ENCODE measurements at regions not wholly inside any gene's neighbourhood (a gene's known extent, or its start where the extent isn't known, plus 50 kb on each side); places are given as distances from the start of the nearest gene placed in this dataset.

DNA sequence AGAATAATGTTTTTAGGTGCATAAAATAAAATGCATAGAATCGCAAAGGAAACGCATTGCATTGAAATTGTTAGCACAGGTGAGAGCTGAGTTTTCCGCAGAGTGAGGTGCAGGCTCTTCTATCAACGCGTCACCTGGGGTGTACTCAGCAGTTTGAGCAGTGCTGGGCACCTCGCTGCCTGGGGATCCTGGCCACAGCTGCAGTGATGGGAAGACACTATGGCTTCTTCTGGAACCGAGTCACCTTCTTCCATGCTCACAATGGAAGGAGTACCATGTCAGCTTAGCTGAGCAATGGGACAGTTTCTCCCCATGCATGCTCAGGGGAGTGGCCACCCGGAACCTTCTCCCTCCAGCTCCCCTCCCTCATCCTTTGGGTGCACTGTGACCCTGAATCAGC is 95.4 kb upstream of the OTOS start:
- H3K4ac ChIP-seq (replicated peaks; ENCODE audit: insufficient read length, low read depth, low read length), result no peak overlapping the region
- no peaks in the 10 kb centered on the region for H3K36me3 ChIP-seq (ENCODE audit: control insufficient read depth in 2 of 4, insufficient read depth in 4 of 4, low read length in 3 of 4)
- peaks cover 0 to 2% (median 0%) of the 10 kb centered on the region in 4 experiments; a peak in 3 of 7 replicates for H3K27me3 ChIP-seq (replicated peaks in 1 of 4; ENCODE audit: control insufficient read depth in 3 of 4, extremely low read depth in 1 of 4, insufficient read depth in 3 of 4, low read length in 3 of 4)
- WGBS, 2 experiments (ENCODE audit: extremely low coverage in 1 of 2, insufficient coverage in 1 of 2, insufficient read length in 1 of 2, insufficient replicate concordance in 2 of 2, low coverage in 1 of 2, low lambda C conversion rate in 2 of 2, missing lambda C conversion rate in 1 of 2), result 93% methylated on average over 8 of the region's 8 CpGs; no CpG with 5 or more reads in 1 of the 2 experiments
- H2BK12ac ChIP-seq (ENCODE audit: low read depth, low read length), result no peak overlapping the region
- DNase-seq (ENCODE audit: low read depth in 1 of 2, low spot score in 2 of 2) (no peak), FAIRE-seq (no peak)
- peaks cover 0 to 6% (median 2%) of the 10 kb centered on the region in 4 experiments; a peak in 5 of 7 replicates for H3K4me1 ChIP-seq (replicated peaks in 1 of 4; ENCODE audit: control insufficient read depth in 3 of 4, insufficient read depth in 4 of 4, low read length in 3 of 4)
- no peak overlapping the region for H2AFZ ChIP-seq (ENCODE audit: low read length)
- H3K14ac ChIP-seq (ENCODE audit: insufficient read length), result no peak overlapping the region
- no peak overlapping the region for H3K56ac ChIP-seq (replicated peaks; ENCODE audit: insufficient read length, low read depth, low read length)
- H2BK120ac ChIP-seq (replicated peaks; ENCODE audit: low read depth, low read length), result no peak overlapping the region
- no peak overlapping the region for H2BK20ac ChIP-seq (ENCODE audit: low read length)
- H4K5ac ChIP-seq (ENCODE audit: insufficient read length, low read depth, low read length), result no peak overlapping the region
- no peak overlapping the region for H3K9ac ChIP-seq (replicated peaks in 1 of 4; ENCODE audit: extremely low read depth in 1 of 4, low read depth in 3 of 4, low read length in 3 of 4)
- no peak overlapping the region for H3K4me2 ChIP-seq (ENCODE audit: insufficient read depth in 1 of 2, low read depth in 2 of 2, low read length in 2 of 2)
- H3K79me2 ChIP-seq (ENCODE audit: control insufficient read depth in 1 of 2, insufficient read depth in 2 of 2, low read length in 2 of 2), result no peaks in the 10 kb centered on the region
- no peak overlapping the region for H3K18ac ChIP-seq (ENCODE audit: extremely low read depth, low read length)
- peaks cover 5% of the 10 kb centered on the region; the same call in 1 of the 2 replicates for H3K23me2 ChIP-seq (ENCODE audit: low read depth, low read length)
- TF ChIP-seq SIRT6 (IDR thresholded peaks at IDR 0.05; ENCODE audit: low read length), result no peak
- TF ChIP-seq CBX8 (IDR thresholded peaks at IDR 0.05; ENCODE audit: borderline replicate concordance, low read depth, low read length), result no peak
- TF ChIP-seq, protein P1, sequence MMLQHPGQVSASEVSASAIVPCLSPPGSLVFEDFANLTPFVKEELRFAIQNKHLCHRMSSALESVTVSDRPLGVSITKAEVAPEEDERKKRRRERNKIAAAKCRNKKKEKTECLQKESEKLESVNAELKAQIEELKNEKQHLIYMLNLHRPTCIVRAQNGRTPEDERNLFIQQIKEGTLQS (IDR thresholded peaks at IDR 0.05; ENCODE audit: insufficient read depth, low read depth, low read length), result no peak
- TF ChIP-seq RNF2 (IDR thresholded peaks at IDR 0.05; ENCODE audit: borderline replicate concordance, low read depth, low read length, missing control alignments, poor library complexity, severe bottlenecking), result no peak
- no peak for TF ChIP-seq POU5F1 (IDR thresholded peaks at IDR 0.05; ENCODE audit: low read depth, low read length)
- TF ChIP-seq RBBP5 (IDR thresholded peaks at IDR 0.05; ENCODE audit: borderline replicate concordance, low read depth, low read length), result no peak
- TF ChIP-seq EZH2 (IDR thresholded peaks at IDR 0.05; ENCODE audit: low read depth, low read length, severe bottlenecking), result no peak
- TF ChIP-seq MAFK (IDR thresholded peaks at IDR 0.05; ENCODE audit: low read depth, low read length), result no peak
- TF ChIP-seq CEBPB (IDR thresholded peaks at IDR 0.05; ENCODE audit: low read depth, low read length), result no peak
- no peak for TF ChIP-seq KDM1A (IDR thresholded peaks at IDR 0.05; ENCODE audit: borderline replicate concordance, low read length)
- TF ChIP-seq PHF8 (conservative IDR thresholded peaks at IDR 0.05; ENCODE audit: low read depth, low read length), result no peak
- no peak for TF ChIP-seq CTBP2 (IDR thresholded peaks at IDR 0.05; ENCODE audit: borderline replicate concordance, insufficient read depth, insufficient read length, low read length)
- no peak for TF ChIP-seq POLR2A (IDR thresholded peaks at IDR 0.05; ENCODE audit: control extremely low read depth in 1 of 2, low read depth in 2 of 2, low read length in 2 of 2)
- no peak overlapping the region for H2BK5ac ChIP-seq (ENCODE audit: low read depth, low read length)
- no peaks in the 10 kb centered on the region for H3K79me1 ChIP-seq (ENCODE audit: low read depth, low read length)
- no peaks in the 10 kb centered on the region for H3K9me3 ChIP-seq (ENCODE audit: insufficient read depth in 2 of 2, low read depth in 1 of 2, low read length in 1 of 2)
- H3K23ac ChIP-seq (ENCODE audit: insufficient read length), result no peak overlapping the region
- H2AK5ac ChIP-seq (ENCODE audit: low read depth, low read length), result no peak overlapping the region
- ChIA-PET POLR2A (ENCODE audit: partially characterized antibody) (no interaction called here), CTCF (ENCODE audit: partially characterized antibody) (interaction anchor here (1.0 to 1.1 kb wide), 2 partner anchors 14 to 175 kb away, joined by 3 read pairs; no protein-coding TSS in a partner anchor)
- H3K4me3 ChIP-seq (ENCODE audit: extremely low read depth in 1 of 4, insufficient read depth in 2 of 4, low read depth in 3 of 4, low read length in 4 of 4), result no peak overlapping the region
- no peak overlapping the region for H4K8ac ChIP-seq (ENCODE audit: extremely low read depth, insufficient read depth, low read length)
- no peak overlapping the region for H4K91ac ChIP-seq (replicated peaks; ENCODE audit: insufficient read length, low read length)
- H2BK15ac ChIP-seq (ENCODE audit: low read length), result no peak overlapping the region
- no peak overlapping the region for H3K27ac ChIP-seq (ENCODE audit: low read depth, low read length)
- peaks cover 1 to 4% of the 10 kb centered on the region in 2 experiments for H4K20me1 ChIP-seq (replicated peaks in 1 of 2; ENCODE audit: control insufficient read depth in 1 of 2, insufficient read depth in 2 of 2, low read length in 2 of 2)

Measured in H1 (cell line).